Neural progenitor cell (in vitro differentiated cells): ENCODE measurements at regions not wholly inside any gene's neighbourhood (a gene's known extent, or its start where the extent isn't known, plus 50 kb on each side); places are given as distances from the start of the nearest gene placed in this dataset.

ENCODE experiments used
- EZH2 ChIP-seq: fragments of 200-600 bp; sonication (generic); IDR thresholded peaks from 2 replicates; pipeline ENCODE4 v1.6.1; 2017; ENCODE audit warnings: antibody characterized with exemption, mild to moderate bottlenecking, moderate library complexity
- TF ChIP-seq, protein P1 (sequence below): fragments of 200-600 bp; sonication (generic); IDR thresholded peaks from 2 replicates; pipeline ENCODE4 v1.5.1; 2017; ENCODE audit warnings: antibody characterized with exemption, mild to moderate bottlenecking

DNA sequence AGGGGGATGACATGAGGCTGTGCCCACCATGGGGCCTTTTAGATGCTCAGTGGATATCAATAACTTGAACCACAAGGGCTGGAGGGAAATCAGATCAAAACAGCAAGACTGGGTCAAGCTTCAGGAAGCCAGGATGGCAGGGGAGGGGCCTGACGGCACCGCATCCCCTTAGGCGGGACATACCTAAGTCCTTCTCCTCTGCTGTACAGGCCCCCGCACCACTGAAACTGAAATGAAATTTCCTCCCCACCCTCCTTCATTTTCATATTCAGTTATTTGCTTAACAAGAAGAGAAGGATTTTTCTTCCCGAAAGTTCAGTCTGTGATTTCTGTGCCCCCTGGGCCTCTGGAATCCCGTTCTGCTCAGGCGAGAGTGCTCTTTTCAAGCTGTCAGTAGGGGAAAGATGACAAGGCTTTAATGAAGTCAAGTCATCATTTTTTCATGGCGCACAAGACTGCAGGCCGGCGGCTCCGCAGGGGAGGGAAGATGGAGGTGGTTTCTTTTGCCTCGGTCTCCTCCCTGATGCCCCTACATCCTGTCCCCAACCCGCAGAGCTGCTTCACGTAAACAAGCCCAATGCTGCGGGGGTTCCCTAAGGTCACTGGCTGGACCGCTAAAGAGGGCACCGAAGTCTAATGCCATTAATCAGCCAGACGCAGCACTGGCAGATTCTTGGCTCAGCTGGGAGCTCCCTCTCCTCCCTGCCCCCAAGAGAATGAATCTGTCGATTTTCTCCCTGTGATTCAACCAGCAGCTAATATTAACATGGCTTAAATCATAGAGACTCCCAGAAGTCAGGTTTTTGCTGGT, 264.8 kb downstream of the C1orf94 start:
- TF ChIP-seq, protein P1, sequence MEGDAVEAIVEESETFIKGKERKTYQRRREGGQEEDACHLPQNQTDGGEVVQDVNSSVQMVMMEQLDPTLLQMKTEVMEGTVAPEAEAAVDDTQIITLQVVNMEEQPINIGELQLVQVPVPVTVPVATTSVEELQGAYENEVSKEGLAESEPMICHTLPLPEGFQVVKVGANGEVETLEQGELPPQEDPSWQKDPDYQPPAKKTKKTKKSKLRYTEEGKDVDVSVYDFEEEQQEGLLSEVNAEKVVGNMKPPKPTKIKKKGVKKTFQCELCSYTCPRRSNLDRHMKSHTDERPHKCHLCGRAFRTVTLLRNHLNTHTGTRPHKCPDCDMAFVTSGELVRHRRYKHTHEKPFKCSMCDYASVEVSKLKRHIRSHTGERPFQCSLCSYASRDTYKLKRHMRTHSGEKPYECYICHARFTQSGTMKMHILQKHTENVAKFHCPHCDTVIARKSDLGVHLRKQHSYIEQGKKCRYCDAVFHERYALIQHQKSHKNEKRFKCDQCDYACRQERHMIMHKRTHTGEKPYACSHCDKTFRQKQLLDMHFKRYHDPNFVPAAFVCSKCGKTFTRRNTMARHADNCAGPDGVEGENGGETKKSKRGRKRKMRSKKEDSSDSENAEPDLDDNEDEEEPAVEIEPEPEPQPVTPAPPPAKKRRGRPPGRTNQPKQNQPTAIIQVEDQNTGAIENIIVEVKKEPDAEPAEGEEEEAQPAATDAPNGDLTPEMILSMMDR: no peak
- TF ChIP-seq EZH2: no peak
